DOHH2 (cell line): ENCODE measurements at regions not wholly inside any gene's neighbourhood (a gene's known extent, or its start where the extent isn't known, plus 50 kb on each side); places are given as distances from the start of the nearest gene placed in this dataset.

ENCODE experiments used
- H3F3A ChIP-seq: fragments of 200-600 bp; sonication (generic), shearing (Covaris generic); 2 replicates; pipeline ENCODE4 v1.6.0; 2016; ENCODE audit warnings: antibody characterized with exemption, mild to moderate bottlenecking; ENCODE audit not compliant: control insufficient read depth, insufficient read depth
- H3K27ac ChIP-seq: fragments of 200-600 bp; sonication (generic); 2 replicates; pipeline ENCODE4 v1.5.1; 2014; ENCODE audit warnings: low read depth, mild to moderate bottlenecking, low read length, moderate library complexity
- H3K27me3 ChIP-seq: fragments of 200-600 bp; sonication (generic); 2 replicates; pipeline ENCODE4 v1.6.1; 2014; ENCODE audit warnings: mild to moderate bottlenecking, low read length, mixed read lengths; ENCODE audit not compliant: control insufficient read depth
- H3K36me3 ChIP-seq: fragments of 200-600 bp; sonication (generic); 2 replicates; pipeline ENCODE4 v1.6.1; 2014; ENCODE audit warnings: mild to moderate bottlenecking, low read length, moderate library complexity, mixed read lengths; ENCODE audit not compliant: control insufficient read depth
- H3K4me1 ChIP-seq: fragments of 200-600 bp; sonication (generic); 2 replicates; pipeline ENCODE4 v1.6.1; 2014; ENCODE audit warnings: mild to moderate bottlenecking, low read length, mixed read lengths; ENCODE audit not compliant: control insufficient read depth
- H3K4me2 ChIP-seq: fragments of 200-600 bp; sonication (generic); 2 replicates; pipeline ENCODE4 v1.6.0; 2014; ENCODE audit warnings: mild to moderate bottlenecking, low read length, moderate library complexity
- H3K4me3 ChIP-seq: fragments of 200-600 bp; sonication (generic); 2 replicates; pipeline ENCODE4 v1.5.1; 2014; ENCODE audit warnings: mild to moderate bottlenecking, low read length, mixed read lengths
- H3K79me2 ChIP-seq: fragments of 200-600 bp; sonication (generic); 2 replicates; pipeline ENCODE4 v1.6.1; 2014; ENCODE audit warnings: mild to moderate bottlenecking, low read length, mixed read lengths; ENCODE audit not compliant: control insufficient read depth
- H3K9me2 ChIP-seq: fragments of 200-600 bp; sonication (generic); replicated peaks from 2 replicates; pipeline ENCODE4 v1.6.1; 2014; ENCODE audit warnings: mild to moderate bottlenecking, low read length, mixed read lengths; ENCODE audit not compliant: control insufficient read depth
- H3K9me3 ChIP-seq: fragments of 200-600 bp; sonication (generic); 2 replicates; pipeline ENCODE4 v1.6.1; 2014; ENCODE audit warnings: antibody characterized with exemption, low read length, mixed read lengths; ENCODE audit not compliant: control insufficient read depth, insufficient read depth
- H4K20me1 ChIP-seq: fragments of 200-600 bp; sonication (generic); 2 replicates; pipeline ENCODE4 v1.6.0; 2014; ENCODE audit warnings: low read depth, mild to moderate bottlenecking, antibody characterized with exemption, low read length, moderate library complexity; ENCODE audit not compliant: control insufficient read depth, insufficient read depth
- CTCF ChIP-seq: fragments of 200-600 bp; sonication (generic); IDR thresholded peaks from one replicate; pipeline ENCODE4 v1.5.1; 2014; ENCODE audit warnings: antibody characterized with exemption, mild to moderate bottlenecking, low read depth, low read length; ENCODE audit not compliant: poor library complexity, severe bottlenecking
- EZH2phosphoT487 ChIP-seq: fragments of 200-600 bp; sonication (generic); IDR thresholded peaks from 2 replicates; pipeline ENCODE4 v1.6.1; 2017; ENCODE audit warnings: borderline replicate concordance, mild to moderate bottlenecking, antibody characterized with exemption, low read length, moderate library complexity, mixed read lengths

- H3K27ac ChIP-seq: no peak overlapping the region
- no peaks in the 10 kb centered on the region for H3K4me1 ChIP-seq
- no peaks in the 10 kb centered on the region for H3F3A ChIP-seq
- H3K36me3 ChIP-seq: no peaks in the 10 kb centered on the region
- H3K27me3 ChIP-seq: no peaks in the 10 kb centered on the region; the same call in 1 of the 2 replicates
- no peak overlapping the region for H3K4me2 ChIP-seq
- no peaks in the 10 kb centered on the region for H3K9me3 ChIP-seq
- no peaks in the 10 kb centered on the region for H3K79me2 ChIP-seq
- no peak overlapping the region for H3K4me3 ChIP-seq
- TF ChIP-seq CTCF: no peak
- no peak for TF ChIP-seq EZH2phosphoT487
- H4K20me1 ChIP-seq: no peaks in the 10 kb centered on the region
- H3K9me2 ChIP-seq: no peaks in the 10 kb centered on the region
These were observed 973.7 kb upstream of the POU3F3 start for GRCh38 chr2:103880081-103880834.

GRCh38 chr2:103887625-103888024 lies 966.3 kb upstream of the POU3F3 start:
- no peak overlapping the region for H3K4me2 ChIP-seq
- no peaks in the 10 kb centered on the region for H3K9me3 ChIP-seq
- H3K27ac ChIP-seq: no peak overlapping the region
- no peak overlapping the region for H3K4me3 ChIP-seq
- H3F3A ChIP-seq: no peaks in the 10 kb centered on the region
- no peaks in the 10 kb centered on the region for H3K9me2 ChIP-seq
- no peaks in the 10 kb centered on the region for H3K79me2 ChIP-seq
- no peaks in the 10 kb centered on the region for H4K20me1 ChIP-seq
- H3K27me3 ChIP-seq: no peaks in the 10 kb centered on the region
- H3K4me1 ChIP-seq: no peaks in the 10 kb centered on the region
- H3K36me3 ChIP-seq: no peaks in the 10 kb centered on the region
- TF ChIP-seq EZH2phosphoT487 (no peak), CTCF (no peak)

GRCh38 chr2:103896182-103896581 lies 957.7 kb upstream of the POU3F3 start:
- Histone ChIP-seq H3K4me2 (no peak overlapping the region), H3K4me3 (no peak overlapping the region), H3K79me2 (no peaks in the 10 kb centered on the region), H3K27ac (no peak overlapping the region), H4K20me1 (no peaks in the 10 kb centered on the region), H3K36me3 (no peaks in the 10 kb centered on the region), H3K27me3 (no peaks in the 10 kb centered on the region), H3F3A (no peaks in the 10 kb centered on the region), H3K9me2 (no peaks in the 10 kb centered on the region), H3K9me3 (no peaks in the 10 kb centered on the region), H3K4me1 (no peaks in the 10 kb centered on the region)
- TF ChIP-seq CTCF: no peak
- TF ChIP-seq EZH2phosphoT487: no peak
